Activated CD4-positive, alpha-beta T cell treated with anti-CD3 and anti-CD28 coated beads, Interleukin-2, Interleukin-4, amounts not matched to agents 100 ng/mL and 50 ng/mL, durations not matched to agents 16 hours and 8 hours (primary cell): ENCODE measurements at regions not wholly inside any gene's neighbourhood (a gene's known extent, or its start where the extent isn't known, plus 50 kb on each side); places are given as distances from the start of the nearest gene placed in this dataset.

Experiments
- DNase-seq: peaks from one replicate; pipeline ENCODE4 v3.0.0-alpha.2; 2020; ENCODE audit warnings: low spot score

- no peak for DNase-seq
Observed at GRCh38 chr9:17894501-17895160, 315.8 kb downstream of the SH3GL2 start.

GRCh38 chr9:17900606-17901005 lies 321.7 kb downstream of the SH3GL2 start:
- DNase-seq, result no peak

GRCh38 chr9:17905366-17905765 lies 326.5 kb downstream of the SH3GL2 start:
- DNase-seq, result no peak

- DNase-seq, result no peak
Observed at GRCh38 chr9:17905781-17906175, 326.9 kb downstream of the SH3GL2 start.

GRCh38 chr9:17906176-17906840 lies 327.4 kb downstream of the SH3GL2 start:
- no peak for DNase-seq

- DNase-seq, result no peak
Observed at GRCh38 chr9:17906841-17907778, 328.2 kb downstream of the SH3GL2 start.

- DNase-seq, result no peak
Observed at GRCh38 chr9:17907779-17908508, 329.1 kb downstream of the SH3GL2 start.

- no peak for DNase-seq
Observed at GRCh38 chr9:17926246-17926645, 347.4 kb downstream of the SH3GL2 start.

GRCh38 chr9:17927616-17928015 lies 348.8 kb downstream of the SH3GL2 start:
- DNase-seq, result no peak

- no peak for DNase-seq
Observed at GRCh38 chr9:17928228-17928627, 349.4 kb downstream of the SH3GL2 start.

GRCh38 chr9:17928768-17929167 lies 349.9 kb downstream of the SH3GL2 start:
- no peak for DNase-seq

- DNase-seq, result no peak
Observed at GRCh38 chr9:17929506-17929905, 350.6 kb downstream of the SH3GL2 start.

GRCh38 chr9:17930071-17930470 lies 351.2 kb downstream of the SH3GL2 start:
- DNase-seq, result no peak

GRCh38 chr9:17936365-17936764 lies 357.5 kb downstream of the SH3GL2 start:
- no peak for DNase-seq

- DNase-seq, result no peak
Observed at GRCh38 chr9:17938035-17938655, 359.3 kb downstream of the SH3GL2 start.

GRCh38 chr9:17942498-17942897 lies 363.6 kb downstream of the SH3GL2 start:
- no peak for DNase-seq

- no peak for DNase-seq
Observed at GRCh38 chr9:17955409-17955808, 376.5 kb downstream of the SH3GL2 start.

GRCh38 chr9:17958363-17958762 lies 379.5 kb downstream of the SH3GL2 start:
- no peak for DNase-seq

- DNase-seq, result no peak
Observed at GRCh38 chr9:17962747-17963146, 383.9 kb downstream of the SH3GL2 start.

GRCh38 chr9:17963498-17963897 lies 384.6 kb downstream of the SH3GL2 start:
- DNase-seq, result no peak

GRCh38 chr9:17967731-17968130 lies 388.9 kb downstream of the SH3GL2 start:
- no peak for DNase-seq

- no peak for DNase-seq
Observed at GRCh38 chr9:17969232-17969631, 390.4 kb downstream of the SH3GL2 start.
